DMS153 (cell line): ENCODE measurements at regions not wholly inside any gene's neighbourhood (a gene's known extent, or its start where the extent isn't known, plus 50 kb on each side); places are given as distances from the start of the nearest gene placed in this dataset.
A peak's percentile ranks its signal among the peaks of the same experiment; 100 is the strongest.

Experiments used
- DNase-seq: peaks from one replicate; lab custom pipeline; 2025; lab: John Stamatoyannopoulos, UW

GRCh38 chr5:96283589-96283988, 149.5 kb downstream of the PCSK1 start:
- DNase-seq, result no peak

- no peak for DNase-seq
Observed at GRCh38 chr5:96282020-96282419, 151.0 kb downstream of the PCSK1 start.

DNA sequence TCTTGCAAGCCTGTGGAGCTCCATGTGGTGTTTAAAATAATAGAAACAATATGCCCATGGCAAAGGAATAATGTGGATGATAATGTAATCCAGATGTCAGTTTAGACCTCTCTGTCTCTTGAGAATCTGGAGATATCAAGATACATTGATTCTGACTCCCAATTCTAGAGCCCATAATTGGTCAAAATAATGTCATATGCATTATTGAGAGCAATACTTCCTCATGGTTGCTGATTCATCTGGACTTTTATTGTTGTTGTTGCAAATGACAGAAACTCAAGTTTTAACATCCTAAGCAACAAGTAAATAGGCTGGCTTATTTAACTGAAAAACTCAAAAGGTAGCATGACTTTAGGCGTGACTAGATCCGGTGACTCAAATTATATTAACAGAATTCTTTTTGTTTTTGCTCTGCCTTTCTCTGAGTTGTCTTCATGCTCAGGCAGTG, 152.1 kb downstream of the PCSK1 start:
- no peak for DNase-seq

- no peak for DNase-seq
Observed at GRCh38 chr5:96279801-96280542, 153.1 kb downstream of the PCSK1 start.

DNA sequence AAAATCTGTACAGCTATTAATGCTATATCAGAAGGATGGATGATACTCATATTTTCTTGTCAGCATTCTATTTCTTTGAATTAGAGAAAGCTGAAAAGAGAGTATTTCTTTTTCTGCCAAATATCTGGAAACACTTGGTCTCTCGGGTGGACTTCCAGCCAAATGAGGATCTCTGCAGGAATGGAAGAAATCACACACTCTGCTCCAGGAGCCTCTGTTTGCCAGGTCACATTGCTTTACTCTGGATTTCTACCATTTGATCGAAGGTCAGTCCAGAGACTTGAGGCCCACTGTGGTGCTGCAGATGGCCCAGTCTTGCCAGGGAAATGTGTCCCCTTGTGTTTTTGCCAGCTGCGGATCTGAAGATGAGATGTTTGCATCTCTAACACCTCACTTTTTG, 154.1 kb downstream of the PCSK1 start:
- DNase-seq, result no peak

GRCh38 chr5:96275051-96275450, 158.0 kb downstream of the PCSK1 start:
- DNase-seq, result no peak

DNA sequence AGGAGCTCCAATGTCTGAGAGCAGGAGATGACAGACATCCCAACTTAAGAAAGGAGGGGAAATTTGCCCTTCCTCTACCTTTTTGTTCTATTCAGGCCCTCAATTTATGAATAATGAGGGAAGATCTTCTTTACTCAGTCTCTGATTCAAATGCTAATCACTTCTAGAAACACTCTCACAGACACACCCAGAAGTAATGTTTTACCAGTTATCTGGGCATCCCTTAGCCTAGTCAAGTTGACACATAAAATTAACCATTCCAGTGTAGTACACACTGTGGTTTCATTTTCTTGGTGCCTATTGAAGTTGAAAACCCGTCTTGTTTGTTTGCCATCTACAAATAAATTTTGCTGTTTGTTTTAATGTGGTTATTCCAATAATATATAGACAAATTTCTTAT, 167.6 kb downstream of the PCSK1 start:
- no peak for DNase-seq

GRCh38 chr5:96264047-96264446, 169.0 kb downstream of the PCSK1 start:
- no peak for DNase-seq

- DNase-seq, result no peak
Observed at GRCh38 chr5:96262105-96262504, 170.9 kb downstream of the PCSK1 start.

GRCh38 chr5:96260009-96260408, 173.0 kb downstream of the PCSK1 start:
- DNase-seq, result no peak

DNA sequence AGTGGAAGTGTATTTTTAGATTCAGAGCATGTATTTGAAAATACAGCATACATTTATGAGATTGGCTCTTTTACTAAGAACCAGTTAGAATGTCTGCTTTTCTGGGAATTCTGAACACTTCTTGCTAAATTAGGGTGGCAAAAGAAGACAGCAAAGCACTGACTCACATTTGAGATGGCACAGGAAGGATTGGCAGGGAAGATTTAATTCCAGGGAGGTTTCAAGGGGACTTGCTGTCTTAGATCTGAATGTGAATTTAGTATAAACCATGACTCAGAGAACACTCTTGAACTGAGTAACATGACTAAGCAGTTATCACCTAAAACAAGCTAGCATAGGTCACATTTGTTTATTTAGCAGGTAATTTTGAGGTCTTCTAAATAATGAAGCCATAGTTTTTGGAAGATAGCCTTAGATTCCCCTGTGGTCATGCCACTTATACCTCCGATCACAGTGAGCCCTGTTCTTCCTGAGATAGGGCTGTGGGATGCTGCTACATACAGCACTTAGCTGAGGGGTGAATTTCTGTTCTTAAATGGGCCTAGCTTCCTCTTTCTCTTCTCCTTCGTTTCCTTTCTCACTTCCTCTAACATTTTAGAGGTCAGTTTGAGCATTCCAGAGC, 173.8 kb downstream of the PCSK1 start:
- no peak for DNase-seq

DNA sequence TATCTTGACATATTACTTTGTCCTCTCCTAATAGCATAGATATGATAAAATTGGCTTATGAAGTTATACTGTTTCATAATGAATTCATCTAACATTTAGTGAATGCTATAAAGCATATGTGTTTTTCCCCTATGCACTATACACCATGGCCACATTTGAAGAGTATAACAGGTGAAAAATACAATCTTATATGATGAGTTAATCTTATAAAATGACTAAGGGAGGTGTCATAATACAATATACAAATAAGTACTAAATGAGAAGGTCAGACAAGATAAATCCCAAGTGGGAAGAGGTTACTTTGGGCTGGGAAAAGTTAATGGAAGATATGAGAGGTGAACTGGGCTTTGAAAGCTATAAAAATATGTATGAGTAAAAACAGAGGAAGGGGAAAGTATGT, 174.4 kb downstream of the PCSK1 start:
- no peak for DNase-seq

GRCh38 chr5:96257904-96258303, 175.1 kb downstream of the PCSK1 start:
- DNase-seq, result no peak

DNA sequence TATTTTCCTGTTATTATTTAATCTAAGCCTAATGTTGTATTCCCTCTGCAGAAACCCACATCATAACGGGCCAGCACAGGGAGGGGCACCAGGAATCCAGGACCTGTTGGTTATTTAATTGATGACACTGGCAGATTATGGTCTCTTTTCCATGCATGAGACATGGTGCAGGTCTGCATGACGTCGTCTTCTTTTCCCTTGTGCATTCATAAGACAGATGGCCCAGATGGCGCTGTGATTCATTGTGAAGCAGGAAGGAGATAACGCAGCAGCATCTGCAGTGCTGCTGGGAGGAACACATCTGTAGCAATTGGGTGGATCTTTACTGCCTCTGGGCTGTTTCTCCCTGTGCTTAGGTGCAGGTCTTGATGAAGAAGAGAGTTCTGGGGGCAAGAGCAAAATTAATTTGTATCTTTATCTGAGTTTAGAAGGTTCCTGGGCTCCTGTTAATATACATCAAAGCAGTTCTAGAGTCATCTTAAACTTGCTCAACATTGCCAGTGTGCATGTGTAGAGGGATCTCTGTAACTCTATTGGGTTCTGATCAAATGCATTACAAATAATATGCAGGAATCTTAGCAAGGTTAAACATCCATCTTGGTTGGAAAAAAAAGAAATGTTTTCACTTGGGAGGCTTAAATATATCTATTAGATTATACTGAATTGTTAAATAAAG, 176.1 kb downstream of the PCSK1 start:
- DNase-seq, result peak; percentile 15

DNA sequence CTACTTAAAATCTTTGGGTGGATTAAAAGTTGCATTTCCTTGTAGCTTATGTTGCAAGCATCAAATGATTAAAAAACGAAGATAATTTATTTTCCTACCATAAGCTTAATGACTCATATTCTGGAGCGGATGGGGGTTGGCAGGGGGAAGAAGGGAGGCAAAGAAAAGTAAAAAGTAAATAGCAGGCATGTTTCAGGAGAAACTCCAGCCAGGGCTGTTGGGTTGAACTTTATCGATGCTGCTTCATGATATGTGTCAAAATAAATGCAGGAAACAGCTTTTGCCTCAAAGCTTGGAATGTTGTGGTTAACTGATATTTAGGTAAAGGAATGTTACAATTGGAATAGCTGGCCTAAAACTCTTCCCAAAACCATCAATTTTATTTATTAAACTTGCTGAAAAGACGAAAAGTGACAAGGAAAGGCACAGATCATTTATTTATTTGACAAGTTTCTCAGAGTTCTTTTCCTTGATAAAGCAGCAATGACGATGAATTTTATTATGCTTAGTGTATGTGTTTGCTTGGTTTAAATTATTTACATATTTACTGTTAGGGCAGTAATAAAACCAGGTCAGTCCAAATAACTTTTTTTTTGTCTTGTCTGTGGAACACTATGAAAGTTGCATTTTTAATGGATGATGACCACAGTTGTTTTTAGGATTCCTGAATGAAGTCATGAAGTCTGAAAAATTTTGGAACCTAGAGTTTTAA, 177.9 kb downstream of the PCSK1 start:
- DNase-seq, result no peak

DNA sequence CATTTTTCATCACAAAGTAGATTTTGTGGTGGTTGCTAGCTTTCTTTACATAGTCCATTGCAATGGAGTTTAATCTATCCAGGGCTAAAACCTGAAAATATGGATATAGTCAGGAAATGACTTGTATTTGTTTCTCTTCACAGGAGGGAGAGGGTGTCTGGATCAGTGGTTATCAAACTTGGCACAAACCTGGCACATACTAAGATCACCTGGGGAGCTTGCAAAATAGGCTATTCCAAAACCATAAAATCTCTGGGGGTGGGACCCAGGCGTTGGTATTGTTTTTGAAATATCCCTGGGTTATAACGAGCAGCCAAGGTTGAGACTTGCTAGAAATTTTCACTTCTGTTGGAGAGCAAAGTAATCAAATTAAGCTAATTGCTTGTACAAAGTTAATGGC, 179.9 kb downstream of the PCSK1 start:
- no peak for DNase-seq

GRCh38 chr5:96252596-96252995, 180.5 kb downstream of the PCSK1 start:
- no peak for DNase-seq

DNA sequence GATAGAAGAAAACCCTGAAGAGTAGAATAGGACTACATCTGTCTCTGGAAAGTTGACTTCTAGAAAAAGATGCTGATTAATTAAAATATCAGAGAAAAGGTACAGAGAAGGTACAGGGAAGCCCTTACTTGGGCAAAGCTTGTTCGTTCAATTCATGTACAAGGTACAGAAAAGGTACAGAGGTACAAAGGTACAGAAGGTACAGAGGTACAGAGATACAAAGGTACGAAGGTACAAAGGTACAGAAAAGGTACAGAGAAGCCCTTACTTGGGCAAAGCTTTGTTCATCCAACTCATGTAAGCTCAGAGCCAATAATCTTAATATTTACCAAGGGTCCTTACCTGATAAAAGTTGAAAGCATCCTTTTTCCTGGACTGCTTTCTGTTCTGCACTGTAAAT, 182.3 kb downstream of the PCSK1 start:
- no peak for DNase-seq

DNA sequence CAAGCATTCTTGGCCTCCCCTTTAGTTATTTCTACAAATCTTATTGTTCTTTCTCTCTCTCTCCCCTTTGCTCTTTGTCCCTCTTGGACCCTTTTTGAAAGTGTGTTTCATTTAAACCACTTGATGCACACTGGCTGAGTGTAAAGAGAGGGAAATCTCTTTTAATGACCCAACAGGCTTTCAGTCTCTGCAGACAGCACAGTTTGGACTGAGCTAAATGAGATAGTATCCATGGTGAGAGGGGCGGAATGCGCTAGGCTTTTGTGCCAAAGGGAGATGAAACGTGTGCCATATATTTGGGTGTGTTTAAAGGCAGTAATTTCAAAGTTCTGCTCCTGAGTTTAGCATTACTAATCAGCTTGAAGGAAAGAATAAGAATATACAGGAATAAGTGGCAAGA, 184.9 kb downstream of the PCSK1 start:
- DNase-seq, result no peak

- no peak for DNase-seq
Observed at GRCh38 chr5:96247708-96248107, 185.3 kb downstream of the PCSK1 start.

GRCh38 chr5:96247097-96247701, 185.8 kb downstream of the PCSK1 start:
- DNase-seq, result no peak
